NCI-H774 (cell line): ENCODE measurements at regions not wholly inside any gene's neighbourhood (a gene's known extent, or its start where the extent isn't known, plus 50 kb on each side); places are given as distances from the start of the nearest gene placed in this dataset.

Experiments
- DNase-seq: peaks from one replicate; lab custom pipeline; 2025; lab: John Stamatoyannopoulos, UW

DNA sequence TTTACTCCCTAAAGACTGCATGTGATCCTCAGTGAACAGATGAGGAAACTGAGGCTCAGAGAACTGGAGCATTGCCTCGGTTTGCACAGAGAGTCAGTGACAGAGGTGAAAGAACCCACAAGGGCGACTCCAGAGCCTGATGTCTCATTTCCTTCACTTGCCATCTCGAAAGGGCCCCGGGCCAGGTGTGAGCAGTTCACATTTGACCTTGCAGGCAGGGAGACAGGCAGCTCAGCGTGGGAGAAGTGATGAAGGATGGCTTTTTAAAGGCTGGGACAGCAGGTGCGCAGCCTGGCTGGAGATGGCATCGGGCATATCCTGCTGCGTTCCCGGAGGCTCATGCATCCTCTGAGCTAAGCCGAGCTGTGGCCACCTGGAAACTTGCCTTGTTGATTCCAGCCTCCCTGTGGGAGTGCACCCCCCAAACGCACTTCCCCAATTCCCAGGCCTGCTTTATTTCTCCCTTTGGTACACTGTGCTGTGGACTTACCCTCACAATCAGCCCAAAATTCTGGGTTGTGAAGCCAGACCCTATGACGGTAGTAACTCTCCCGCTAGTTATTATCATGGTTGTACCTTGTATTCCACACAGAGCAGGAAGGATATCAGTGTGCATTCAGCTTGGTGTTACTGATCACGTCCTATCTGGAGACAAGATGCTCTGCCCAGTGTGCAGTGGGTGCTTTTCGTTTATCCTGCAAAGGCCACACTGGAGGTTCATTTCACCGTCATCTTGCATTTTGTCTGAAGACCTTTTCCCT lies 753.2 kb upstream of the EEF2KMT start:
- no peak for DNase-seq

GRCh38 chr16:5845046-5845445 lies 747.5 kb upstream of the EEF2KMT start:
- no peak for DNase-seq

DNA sequence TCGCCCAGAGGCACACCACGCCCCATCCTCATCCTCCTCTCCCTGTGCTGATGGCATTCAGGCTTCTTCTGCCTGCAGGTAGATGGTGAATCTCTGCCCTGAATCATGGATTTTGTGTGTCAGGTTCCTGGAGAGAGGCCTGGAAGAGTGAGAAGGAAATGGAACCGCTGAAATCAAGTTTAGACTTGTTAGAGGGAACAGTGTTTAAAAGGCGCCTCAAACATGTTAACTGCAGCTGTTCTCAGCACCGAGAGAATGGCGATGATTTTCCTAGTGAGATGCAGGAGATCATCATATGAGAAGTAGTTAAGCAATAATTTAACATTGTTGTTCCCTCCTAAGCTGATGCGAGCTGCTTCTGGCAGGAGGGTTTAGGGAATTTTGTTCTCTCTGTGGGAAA lies 744.4 kb upstream of the EEF2KMT start:
- no peak for DNase-seq

- DNase-seq = no peak
Observed at GRCh38 chr16:5838725-5839124, 741.1 kb upstream of the EEF2KMT start.

DNA sequence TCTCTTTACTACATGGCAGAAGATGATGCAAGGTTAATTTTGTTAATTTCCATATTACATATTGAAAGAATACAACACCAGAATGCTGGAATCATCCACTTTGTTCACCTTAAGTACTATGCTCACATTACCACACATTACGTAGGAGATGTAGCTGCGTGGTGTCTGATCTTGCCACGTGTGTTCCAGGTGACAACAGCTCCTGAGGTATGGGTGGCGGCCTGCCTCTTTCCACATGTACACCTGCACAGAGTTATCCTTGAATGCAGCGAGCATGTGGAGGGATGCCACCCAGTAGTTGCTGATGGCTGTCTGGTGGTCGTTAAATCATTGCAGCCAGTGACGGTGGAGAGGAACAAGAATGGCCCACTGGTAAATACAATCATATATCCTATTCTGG lies 740.5 kb upstream of the EEF2KMT start:
- no peak for DNase-seq

GRCh38 chr16:5837007-5837670 lies 739.5 kb upstream of the EEF2KMT start:
- no peak for DNase-seq

GRCh38 chr16:5835876-5836275 lies 738.3 kb upstream of the EEF2KMT start:
- DNase-seq = no peak

DNA sequence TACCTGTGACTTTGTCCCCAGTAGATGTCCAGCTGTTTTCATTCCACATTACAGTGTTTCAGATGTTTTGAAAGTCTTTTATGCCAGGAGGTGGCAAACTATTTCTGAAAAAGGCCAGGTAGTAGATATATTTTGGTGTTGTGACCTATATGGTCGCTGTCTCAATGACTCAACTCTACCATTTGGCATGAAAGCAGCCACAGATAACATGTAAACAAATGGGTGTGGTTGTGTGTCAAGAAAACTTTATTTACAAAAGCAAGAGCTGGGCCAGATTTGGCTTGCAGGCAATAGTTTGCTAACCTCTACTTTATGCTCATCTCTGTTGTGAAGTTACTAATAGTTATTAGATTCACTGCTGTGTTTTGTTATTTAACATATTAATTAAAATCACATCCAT lies 728.7 kb upstream of the EEF2KMT start:
- no peak for DNase-seq

DNA sequence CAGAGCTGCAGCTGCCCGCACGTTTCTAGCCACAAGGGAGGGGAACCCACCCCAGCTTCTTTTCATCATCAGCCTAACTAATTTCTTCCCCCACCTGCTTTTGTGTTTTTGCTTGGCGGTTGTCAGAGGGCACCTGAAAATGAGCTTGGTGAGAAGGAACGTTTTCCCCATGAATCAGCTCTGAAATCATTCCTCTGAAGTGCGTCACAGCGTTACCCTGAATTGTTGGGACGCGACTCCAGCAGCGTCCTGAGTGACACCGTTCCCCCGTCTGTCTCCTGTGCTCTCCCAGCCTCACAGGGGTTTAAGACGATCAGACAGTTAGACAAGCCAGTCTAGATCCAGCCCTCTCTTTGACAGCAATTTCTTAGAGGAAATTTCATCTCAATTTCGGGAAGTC lies 722.9 kb upstream of the EEF2KMT start:
- DNase-seq = no peak

DNA sequence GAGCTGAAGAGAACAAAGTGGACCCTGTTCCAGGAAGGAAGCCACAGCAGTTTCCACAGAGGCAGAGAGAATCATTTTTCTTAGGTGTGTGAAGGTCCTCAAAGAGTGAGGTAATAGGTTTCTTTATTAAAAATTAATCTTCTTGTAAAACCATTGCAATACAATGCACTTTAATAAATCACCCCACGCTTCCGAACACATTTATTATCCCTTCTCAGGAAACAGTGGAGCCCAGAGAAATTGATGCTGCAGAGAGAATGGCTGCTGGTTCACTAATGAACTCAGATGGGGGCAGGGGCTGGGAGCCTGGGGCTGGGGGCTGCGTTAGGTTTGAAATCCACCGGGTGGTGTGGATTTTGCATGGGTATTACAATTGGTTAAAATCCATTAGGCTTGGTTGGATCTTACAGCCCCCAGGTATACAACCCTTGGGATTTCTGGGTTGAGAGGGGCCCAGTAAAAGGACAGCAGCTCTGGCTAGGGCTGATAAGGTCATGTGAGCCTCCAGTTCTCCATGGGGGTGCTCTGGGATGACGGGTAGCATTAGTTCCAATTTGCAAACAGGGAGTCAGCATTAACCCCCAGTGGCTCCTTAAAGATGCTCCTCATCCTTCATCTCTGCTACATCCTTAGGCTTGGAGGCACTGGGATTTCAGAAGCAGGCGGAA lies 718.1 kb upstream of the EEF2KMT start:
- no peak for DNase-seq

DNA sequence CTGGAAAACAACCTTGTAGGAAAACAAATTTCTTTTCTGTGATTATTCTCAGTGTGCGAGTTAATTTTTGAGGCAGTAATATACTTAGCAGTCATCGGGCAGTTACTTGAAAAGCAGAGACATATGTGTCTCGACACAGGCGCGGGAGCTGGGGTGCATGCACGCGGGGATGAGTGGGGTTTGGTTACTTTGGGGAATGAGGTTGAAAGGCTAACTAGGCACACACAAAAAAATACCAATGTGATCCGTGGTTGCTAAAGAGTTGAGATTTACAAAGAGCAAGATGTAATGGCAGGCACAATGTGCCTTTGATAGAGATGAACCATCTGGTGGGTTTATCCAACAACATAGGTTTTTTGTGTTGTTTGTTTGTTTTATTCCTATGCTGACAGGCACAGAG lies 703.8 kb upstream of the EEF2KMT start:
- DNase-seq = no peak

DNA sequence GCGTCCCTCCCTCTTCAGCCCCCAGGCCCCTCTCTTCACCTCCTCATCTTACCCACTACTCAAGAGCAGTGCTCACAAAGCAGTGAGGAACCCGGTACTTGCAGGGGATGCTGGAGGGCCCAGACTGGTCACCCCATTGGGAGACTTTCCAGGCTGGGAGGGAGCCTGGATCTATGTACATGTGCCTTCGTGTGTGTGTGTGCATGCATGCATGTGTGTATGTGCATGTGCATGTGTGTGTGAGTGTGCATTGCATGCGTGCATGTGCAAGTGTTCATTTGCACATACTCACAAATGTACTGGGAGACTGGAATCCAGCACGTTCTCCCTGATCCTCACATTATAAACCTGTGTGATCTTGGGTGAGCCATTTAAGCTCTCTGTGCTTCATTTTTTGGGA lies 696.0 kb upstream of the EEF2KMT start:
- DNase-seq = no peak

- no peak for DNase-seq
Observed at GRCh38 chr16:5791011-5791657, 693.5 kb upstream of the EEF2KMT start.

GRCh38 chr16:5790512-5790911 lies 692.9 kb upstream of the EEF2KMT start:
- DNase-seq = no peak

DNA sequence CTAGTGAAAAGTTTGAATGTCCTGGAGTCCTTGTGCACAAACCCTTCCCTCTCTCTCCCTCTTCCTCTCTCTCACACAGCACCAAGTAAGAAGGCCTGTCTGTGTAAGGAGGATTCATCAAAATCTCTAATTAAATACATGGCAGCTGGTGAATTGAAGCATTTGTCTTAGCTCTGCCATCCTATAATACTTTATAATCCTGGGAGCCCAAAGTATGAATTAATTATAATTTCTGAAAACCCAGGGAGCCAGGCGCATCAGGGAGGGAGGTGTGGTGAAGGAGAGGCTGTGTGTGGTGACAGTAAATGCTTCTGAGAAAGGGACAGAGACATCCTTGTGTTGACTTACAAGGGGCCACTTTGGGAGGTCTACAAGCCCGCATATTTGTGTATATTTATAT lies 691.4 kb upstream of the EEF2KMT start:
- no peak for DNase-seq

GRCh38 chr16:5781436-5781835 lies 683.8 kb upstream of the EEF2KMT start:
- DNase-seq = no peak

GRCh38 chr16:5776876-5777275 lies 679.3 kb upstream of the EEF2KMT start:
- no peak for DNase-seq

DNA sequence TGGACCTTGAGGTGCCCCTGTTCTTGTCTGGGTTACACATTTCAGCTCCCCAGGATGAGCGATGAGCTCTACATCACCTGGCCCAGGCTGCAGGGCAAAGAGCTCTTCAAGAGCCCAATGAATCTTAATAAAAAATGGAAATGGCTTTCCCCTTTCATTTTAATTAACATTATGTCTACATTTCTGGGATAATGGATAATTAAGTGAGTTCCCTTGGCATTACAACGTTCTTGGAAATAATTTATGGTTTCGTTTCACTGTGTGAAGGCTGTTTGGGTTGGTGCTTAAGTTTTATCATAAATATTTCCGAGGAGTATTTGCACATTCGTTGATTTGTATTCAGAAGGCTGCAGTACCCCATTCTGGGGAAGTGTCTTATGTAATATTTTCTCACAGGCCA lies 678.3 kb upstream of the EEF2KMT start:
- no peak for DNase-seq

DNA sequence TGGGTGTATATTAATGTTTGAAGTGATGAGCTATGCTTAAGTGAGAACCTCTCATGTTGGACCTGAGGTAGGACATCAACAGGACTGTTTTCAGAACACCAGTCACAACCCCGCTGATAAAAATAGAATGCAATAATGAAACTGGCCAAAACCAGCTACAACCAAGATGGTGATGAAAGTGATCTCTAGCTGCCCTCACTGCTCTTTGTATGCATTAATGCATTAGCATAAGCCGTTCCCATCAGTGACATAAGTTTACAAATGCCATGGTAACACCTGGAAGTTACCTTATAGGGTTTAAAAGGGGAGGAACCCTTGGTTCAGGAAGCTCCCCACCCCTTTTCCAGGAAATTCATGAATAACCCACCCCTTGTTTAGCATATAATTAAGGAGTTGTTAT lies 672.5 kb upstream of the EEF2KMT start:
- DNase-seq = no peak

GRCh38 chr16:5769513-5769912 lies 671.9 kb upstream of the EEF2KMT start:
- DNase-seq = no peak

GRCh38 chr16:5768445-5768844 lies 670.9 kb upstream of the EEF2KMT start:
- no peak for DNase-seq

DNA sequence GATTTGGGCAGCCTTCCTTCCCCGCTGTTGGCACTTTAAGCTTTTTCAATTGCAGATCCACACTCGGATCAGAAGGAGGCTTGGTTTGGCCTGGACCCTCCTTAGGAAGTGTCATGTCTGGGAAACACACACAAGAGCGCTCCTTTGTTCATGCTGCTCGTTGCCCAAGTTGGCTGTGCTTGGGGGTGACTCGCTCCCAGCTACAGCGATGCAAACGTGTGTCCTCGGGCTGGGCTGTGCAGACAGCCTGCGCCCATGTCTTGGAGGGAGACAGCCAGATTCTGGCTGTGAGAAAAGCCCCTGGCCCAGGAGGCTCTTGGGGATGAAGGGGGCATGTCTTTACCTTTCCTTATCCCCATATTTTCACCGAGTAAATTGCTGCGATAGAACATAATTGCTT lies 665.6 kb upstream of the EEF2KMT start:
- DNase-seq = no peak

DNA sequence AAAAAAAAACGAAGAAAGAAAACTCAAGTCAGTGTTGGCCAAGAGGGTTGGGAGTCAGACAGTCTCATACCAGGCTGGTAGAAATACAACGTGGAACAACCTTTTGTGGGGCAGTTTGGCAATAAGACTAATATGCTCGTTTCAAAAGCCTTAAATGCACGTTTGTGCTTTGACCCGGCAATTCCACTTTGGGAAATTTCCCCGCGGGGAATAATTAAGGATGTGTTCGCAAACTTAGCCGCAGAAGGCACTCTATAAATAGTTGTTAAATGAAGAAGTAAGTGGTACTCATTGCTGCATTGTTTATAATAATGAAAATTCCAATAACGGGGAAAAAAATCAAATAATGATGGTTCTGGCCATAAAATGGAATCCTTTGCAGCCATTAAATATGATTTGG lies 664.8 kb upstream of the EEF2KMT start:
- DNase-seq = no peak
